Neuronal stem cell (in vitro differentiated cells): ENCODE measurements at regions not wholly inside any gene's neighbourhood (a gene's known extent, or its start where the extent isn't known, plus 50 kb on each side); places are given as distances from the start of the nearest gene placed in this dataset.

Source experiments
- DNase-seq: peaks from one replicate; pipeline ENCODE4 v3.0.0-alpha.2; 2013; ENCODE audit warnings: low spot score
- H2AFZ ChIP-seq: one replicate; pipeline ENCODE4 v1.6.1; 2013; ENCODE audit warnings: mild to moderate bottlenecking, low read length, inconsistent platforms
- H2AK5ac ChIP-seq: 2 replicates; pipeline ENCODE4 v1.6.1; 2013; ENCODE audit warnings: low read depth, mild to moderate bottlenecking, inconsistent platforms, low read length, moderate library complexity, mixed read lengths
- H2BK120ac ChIP-seq: 2 replicates; pipeline ENCODE4 v1.6.1; 2013; ENCODE audit warnings: low read depth, mild to moderate bottlenecking, inconsistent platforms, low read length, moderate library complexity, mixed read lengths
- H2BK12ac ChIP-seq: one replicate; pipeline ENCODE4 v1.6.1; 2013; ENCODE audit warnings: low read length, inconsistent platforms
- H2BK15ac ChIP-seq: 2 replicates; pipeline ENCODE4 v1.6.1; 2013; ENCODE audit warnings: mild to moderate bottlenecking, low read length, inconsistent platforms, mixed read lengths
- H2BK5ac ChIP-seq: one replicate; pipeline ENCODE4 v1.6.1; 2013; ENCODE audit warnings: inconsistent platforms, mild to moderate bottlenecking, low read length, moderate library complexity
- H3K14ac ChIP-seq: one replicate; pipeline ENCODE4 v1.6.1; 2013; ENCODE audit warnings: low read length, inconsistent platforms
- H3K18ac ChIP-seq: 2 replicates; pipeline ENCODE4 v1.6.1; 2013; ENCODE audit warnings: low read length, inconsistent platforms
- H3K23ac ChIP-seq: 2 replicates; pipeline ENCODE4 v1.6.1; 2013; ENCODE audit warnings: low read depth, mild to moderate bottlenecking, mixed read lengths, low read length, inconsistent platforms; ENCODE audit not compliant: poor library complexity
- H3K27ac ChIP-seq: replicated peaks from 3 replicates; pipeline ENCODE4 v1.5.1; 2013; ENCODE audit warnings: low read length, inconsistent platforms
- H3K27me3 ChIP-seq, 3 experiments: 2 replicates each; pipeline ENCODE4 v1.6.1; 2013; ENCODE audit warnings: low read length in 3 of 3, mild to moderate bottlenecking in 2 of 3, inconsistent platforms in 1 of 3, low read depth in 1 of 3, mixed read lengths in 1 of 3, moderate library complexity in 1 of 3; ENCODE audit not compliant: control insufficient read depth in 3 of 3, insufficient read depth in 3 of 3
- H3K36me3 ChIP-seq, 2 donors: replicated peaks in 1 of 2; 2 replicates each; pipeline ENCODE4 v1.6.1; 2013; ENCODE audit warnings: low read length in 2 of 2; ENCODE audit not compliant: control insufficient read depth in 2 of 2, insufficient read depth in 2 of 2
- H3K4ac ChIP-seq: 2 replicates; pipeline ENCODE4 v1.6.1; 2013; ENCODE audit warnings: inconsistent platforms, mild to moderate bottlenecking, low read length, moderate library complexity
- H3K4me1 ChIP-seq, 2 donors: 1 replicate in 1 of 2; 2 replicates in 1 of 2; pipeline ENCODE4 v1.6.1; 2013; ENCODE audit warnings: low read length in 2 of 2, low read depth in 1 of 2; ENCODE audit not compliant: control insufficient read depth in 2 of 2, insufficient read depth in 1 of 2
- H3K4me2 ChIP-seq: one replicate; pipeline ENCODE4 v1.6.1; 2013; ENCODE audit warnings: mild to moderate bottlenecking, low read length, inconsistent platforms; ENCODE audit not compliant: insufficient read depth, poor library complexity, severe bottlenecking
- H3K4me3 ChIP-seq, 2 donors: 2 replicates each; pipeline ENCODE4 v1.5.1; 2013; ENCODE audit warnings: low read length in 2 of 2, mild to moderate bottlenecking in 2 of 2, inconsistent platforms in 1 of 2, moderate library complexity in 1 of 2
- H3K79me1 ChIP-seq: one replicate; pipeline ENCODE4 v1.6.1; 2013; ENCODE audit warnings: low read depth, mild to moderate bottlenecking, inconsistent platforms, low read length, moderate library complexity
- H3K9ac ChIP-seq: one replicate; pipeline ENCODE4 v1.6.1; 2013; ENCODE audit warnings: mild to moderate bottlenecking, low read depth, low read length, inconsistent platforms; ENCODE audit not compliant: poor library complexity
- H3K9me3 ChIP-seq, 2 donors: replicated peaks in 1 of 2; 2 replicates each; pipeline versions ENCODE3 to v1.6.1; 2013; ENCODE audit warnings: low read length in 2 of 2, mild to moderate bottlenecking in 2 of 2, inconsistent platforms in 1 of 2, low read depth in 1 of 2, mixed read lengths in 1 of 2, moderate library complexity in 1 of 2; ENCODE audit not compliant: control insufficient read depth in 2 of 2, insufficient read depth in 1 of 2
- H4K8ac ChIP-seq: one replicate; pipeline ENCODE4 v1.6.1; 2013; ENCODE audit warnings: low read depth, mild to moderate bottlenecking, inconsistent platforms, low read length, moderate library complexity
- H4K91ac ChIP-seq: one replicate; pipeline ENCODE4 v1.6.1; 2013; ENCODE audit warnings: low read length, low read depth, mild to moderate bottlenecking, inconsistent platforms; ENCODE audit not compliant: poor library complexity
- WGBS, 2 donors: extraction: QIAGEN DNeasy Blood & Tissue Kit; methylation state at CpG; one replicate each; pipeline ENCODE4 v1.1.7; 2013; ENCODE audit warnings: missing lambda C conversion rate in 2 of 2, mixed read lengths in 1 of 2; ENCODE audit not compliant: insufficient read length in 2 of 2, insufficient replicate concordance in 1 of 2; ENCODE audit errors: extremely low coverage in 2 of 2; 5-methylcytosine and 5-hydroxymethylcytosine counted together

DNA sequence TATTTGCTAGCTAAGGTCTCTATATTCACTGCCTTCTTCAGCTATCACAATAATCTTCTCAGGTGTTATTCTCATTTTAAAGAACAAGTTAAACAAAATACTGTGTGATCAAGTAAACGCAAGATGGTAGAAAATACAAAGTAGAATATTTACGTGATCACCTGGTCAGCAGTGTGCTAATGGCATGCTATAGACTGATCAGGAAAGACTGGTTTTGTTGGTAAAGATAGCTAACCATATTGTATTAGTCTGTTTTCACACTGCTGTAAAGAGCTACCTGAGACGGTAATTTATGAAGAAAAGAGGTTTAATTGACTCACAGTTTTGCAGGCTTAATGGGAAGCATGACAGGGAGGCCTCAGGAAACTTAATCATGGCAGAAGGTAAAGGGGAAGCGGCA, 50.4 kb downstream of the ZBTB38 start:
- Histone ChIP-seq H3K4me2 (no peak overlapping the region), H3K27me3 (no peaks in the 10 kb centered on the region), H3K9ac (no peak overlapping the region), H4K91ac (no peak overlapping the region), H2BK15ac (no peak overlapping the region), H3K79me1 (no peaks in the 10 kb centered on the region), H3K27ac (no peak overlapping the region), H2BK120ac (no peak overlapping the region), H3K14ac (no peak overlapping the region), H3K9me3 (no peaks in the 10 kb centered on the region), H3K23ac (no peak overlapping the region), H2AFZ (no peak overlapping the region), H4K8ac (no peak overlapping the region), H3K4ac (no peak overlapping the region), H2BK5ac (no peak overlapping the region), H3K4me1 (peaks cover 0 to 2% of the 10 kb centered on the region in 2 donors), H3K4me3 (no peak overlapping the region), H2BK12ac (no peak overlapping the region), H3K36me3 (peaks cover 0 to 17% of the 10 kb centered on the region in 2 donors), H3K18ac (no peak overlapping the region), H2AK5ac (no peak overlapping the region)
- WGBS, 2 donors: no CpG with 5 or more reads among the region's 4 CpGs
- DNase-seq: no peak

DNA sequence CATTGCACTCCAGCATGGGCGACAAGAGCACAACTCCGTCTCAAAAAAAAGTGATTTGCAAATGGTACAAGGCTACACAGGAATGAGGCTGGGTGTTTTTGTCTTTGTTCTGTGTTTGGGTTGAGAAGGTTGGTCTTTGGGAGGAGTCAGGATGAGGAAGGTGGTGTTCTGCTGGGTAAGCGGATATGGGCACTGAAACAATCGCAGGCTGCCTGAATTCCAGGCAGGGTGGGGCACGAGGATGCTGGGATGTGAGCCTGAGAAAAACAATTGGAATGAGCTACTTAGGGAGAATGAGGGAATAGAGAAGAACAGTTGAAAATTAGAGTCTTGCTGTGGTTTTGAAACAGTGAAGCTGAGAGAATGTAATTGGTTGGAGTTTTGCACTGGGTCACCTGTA, 51.6 kb downstream of the ZBTB38 start:
- H3K27me3 ChIP-seq: no peaks in the 10 kb centered on the region
- H3K9ac ChIP-seq: no peak overlapping the region
- H3K4me1 ChIP-seq: peaks cover 0 to 2% of the 10 kb centered on the region in 2 donors
- no peak overlapping the region for H2BK12ac ChIP-seq
- H3K4me3 ChIP-seq: no peak overlapping the region
- no peak overlapping the region for H3K4me2 ChIP-seq
- no peak overlapping the region for H3K23ac ChIP-seq
- H3K14ac ChIP-seq: no peak overlapping the region
- H2BK15ac ChIP-seq: no peak overlapping the region
- no peak overlapping the region for H2AFZ ChIP-seq
- no CpG with 5 or more reads among the region's 5 CpGs for WGBS, 2 donors
- no peak overlapping the region for H3K18ac ChIP-seq
- H3K36me3 ChIP-seq: peaks cover 0 to 5% of the 10 kb centered on the region in 2 donors
- DNase-seq: no peak
- no peak overlapping the region for H4K8ac ChIP-seq
- H3K27ac ChIP-seq: no peak overlapping the region
- H2BK120ac ChIP-seq: no peak overlapping the region
- no peaks in the 10 kb centered on the region for H3K9me3 ChIP-seq
- H4K91ac ChIP-seq: no peak overlapping the region
- no peak overlapping the region for H3K4ac ChIP-seq
- no peaks in the 10 kb centered on the region for H3K79me1 ChIP-seq
- H2BK5ac ChIP-seq: no peak overlapping the region
- no peak overlapping the region for H2AK5ac ChIP-seq

DNA sequence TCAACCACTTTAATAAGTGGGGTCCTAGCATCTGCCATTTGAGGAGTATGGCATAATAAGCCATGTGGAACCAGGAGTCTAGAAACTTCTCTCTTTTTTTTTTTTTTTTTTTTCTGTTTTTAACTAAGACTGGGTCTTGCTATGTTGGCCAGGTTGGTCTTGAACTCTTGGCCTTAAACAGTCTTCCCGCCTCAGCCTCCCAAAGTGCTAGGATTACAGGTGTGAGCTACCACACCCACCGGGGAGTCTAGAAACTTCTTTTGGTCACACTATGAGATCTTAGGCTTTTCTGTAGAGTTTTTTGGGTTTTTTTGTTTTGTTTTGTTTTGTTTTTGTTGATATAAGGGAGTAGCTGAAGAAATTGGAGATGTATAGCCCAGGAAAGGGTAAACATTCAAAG, 52.9 kb downstream of the ZBTB38 start:
- DNase-seq: no peak
- H3K4me2 ChIP-seq: no peak overlapping the region
- no peak overlapping the region for H3K27ac ChIP-seq
- no peak overlapping the region for H2BK120ac ChIP-seq
- H2BK15ac ChIP-seq: no peak overlapping the region
- no peak overlapping the region for H3K14ac ChIP-seq
- no peaks in the 10 kb centered on the region for H3K9me3 ChIP-seq
- H3K4me1 ChIP-seq: peaks cover 0 to 2% of the 10 kb centered on the region in 2 donors
- H3K4ac ChIP-seq: no peak overlapping the region
- H3K79me1 ChIP-seq: no peaks in the 10 kb centered on the region
- H3K27me3 ChIP-seq: no peaks in the 10 kb centered on the region
- H3K4me3 ChIP-seq: no peak overlapping the region
- H2BK5ac ChIP-seq: no peak overlapping the region
- H2AK5ac ChIP-seq: no peak overlapping the region
- H3K9ac ChIP-seq: no peak overlapping the region
- no peak overlapping the region for H3K18ac ChIP-seq
- no CpG with 5 or more reads among the region's 2 CpGs for WGBS, 2 donors
- peaks cover 0 to 5% of the 10 kb centered on the region in 2 donors for H3K36me3 ChIP-seq
- no peak overlapping the region for H2BK12ac ChIP-seq
- H4K8ac ChIP-seq: no peak overlapping the region
- no peak overlapping the region for H4K91ac ChIP-seq
- no peak overlapping the region for H3K23ac ChIP-seq
- no peak overlapping the region for H2AFZ ChIP-seq

DNA sequence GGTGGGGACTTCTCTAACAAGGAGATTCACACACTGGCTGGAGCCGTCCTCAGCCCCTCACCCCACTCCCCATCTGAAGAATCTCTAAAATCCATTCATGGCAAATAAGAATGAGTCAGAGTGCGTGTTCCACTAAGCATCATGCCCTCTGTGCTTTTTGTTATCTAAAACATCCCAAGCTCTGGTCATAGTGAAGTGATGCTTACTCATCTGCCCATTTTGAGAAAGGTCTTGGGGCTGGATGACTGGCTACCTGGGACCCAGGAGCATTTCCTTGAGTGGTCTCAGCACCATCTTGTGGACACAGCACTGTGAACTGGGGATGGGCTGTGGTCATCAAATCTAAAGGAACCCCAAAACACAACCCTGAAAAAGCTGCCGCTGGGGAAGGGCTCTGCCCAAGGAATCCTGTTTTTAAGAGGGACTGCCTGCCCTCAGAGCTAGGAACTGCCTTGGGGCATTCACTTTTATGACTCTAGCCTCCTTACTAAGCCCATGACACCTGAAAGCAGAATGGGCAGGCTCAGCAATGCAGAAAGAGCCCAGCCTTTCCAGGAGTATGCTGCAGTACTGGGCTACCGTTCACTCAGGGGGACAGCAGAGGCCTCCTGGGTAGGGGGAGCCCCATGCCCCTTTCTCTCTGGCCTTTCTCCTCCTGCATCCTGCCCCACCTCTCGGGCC, 53.5 kb downstream of the ZBTB38 start:
- H2BK5ac ChIP-seq: no peak overlapping the region
- no peaks in the 10 kb centered on the region for H3K79me1 ChIP-seq
- H3K4me1 ChIP-seq: peaks cover 0 to 4% of the 10 kb centered on the region in 2 donors
- no peak overlapping the region for H3K4ac ChIP-seq
- WGBS, 2 donors: no CpG with 5 or more reads among the region's 5 CpGs
- no peak overlapping the region for H3K4me3 ChIP-seq
- no peaks in the 10 kb centered on the region for H3K9me3 ChIP-seq
- H4K8ac ChIP-seq: no peak overlapping the region
- no peaks in the 10 kb centered on the region for H3K27me3 ChIP-seq
- peaks cover 0 to 5% of the 10 kb centered on the region in 2 donors for H3K36me3 ChIP-seq
- H2AFZ ChIP-seq: no peak overlapping the region
- DNase-seq: no peak
- H3K14ac ChIP-seq: no peak overlapping the region
- no peak overlapping the region for H4K91ac ChIP-seq
- no peak overlapping the region for H3K23ac ChIP-seq
- H2BK15ac ChIP-seq: no peak overlapping the region
- no peak overlapping the region for H3K9ac ChIP-seq
- H2BK120ac ChIP-seq: no peak overlapping the region
- H3K18ac ChIP-seq: no peak overlapping the region
- no peak overlapping the region for H3K27ac ChIP-seq
- no peak overlapping the region for H3K4me2 ChIP-seq
- H2BK12ac ChIP-seq: no peak overlapping the region
- no peak overlapping the region for H2AK5ac ChIP-seq
